NCI-H2227 treated with DMSO at 0.1 percent for 48 hours (cell line): ENCODE measurements at regions not wholly inside any gene's neighbourhood (a gene's known extent, or its start where the extent isn't known, plus 50 kb on each side); places are given as distances from the start of the nearest gene placed in this dataset.

Experiments used
- DNase-seq: peaks from one replicate; lab custom pipeline; 2025; lab: John Stamatoyannopoulos, UW

GRCh38 chr12:4015225-4016091 is 142.3 kb upstream of the PARP11 start:
- no peak for DNase-seq

GRCh38 chr12:4014858-4015224 is 141.6 kb upstream of the PARP11 start:
- DNase-seq, result no peak

- no peak for DNase-seq
These were observed 141.2 kb upstream of the PARP11 start for GRCh38 chr12:4014444-4014843.

GRCh38 chr12:4012977-4013968 is 140.1 kb upstream of the PARP11 start:
- DNase-seq, result no peak

GRCh38 chr12:4012073-4012472 is 138.9 kb upstream of the PARP11 start:
- DNase-seq, result no peak

GRCh38 chr12:4011597-4011996 is 138.4 kb upstream of the PARP11 start:
- DNase-seq, result no peak

GRCh38 chr12:4009979-4010704 is 136.9 kb upstream of the PARP11 start:
- no peak for DNase-seq

GRCh38 chr12:4006743-4007142 is 133.5 kb upstream of the PARP11 start:
- no peak for DNase-seq

- DNase-seq, result no peak
These were observed 132.7 kb upstream of the PARP11 start for GRCh38 chr12:4005851-4006430.

GRCh38 chr12:4003576-4003975 is 130.4 kb upstream of the PARP11 start:
- no peak for DNase-seq

- DNase-seq, result no peak
These were observed 129.4 kb upstream of the PARP11 start for GRCh38 chr12:4002601-4003000.

GRCh38 chr12:4001841-4002240 is 128.6 kb upstream of the PARP11 start:
- DNase-seq, result no peak

GRCh38 chr12:4001031-4001430 is 127.8 kb upstream of the PARP11 start:
- DNase-seq, result no peak

GRCh38 chr12:3999904-4000303 is 126.7 kb upstream of the PARP11 start:
- no peak for DNase-seq

- DNase-seq, result no peak
These were observed 126.0 kb upstream of the PARP11 start for GRCh38 chr12:3998968-3999792.

- DNase-seq, result no peak
These were observed 125.2 kb upstream of the PARP11 start for GRCh38 chr12:3998397-3998796.

- DNase-seq, result no peak
These were observed 123.1 kb upstream of the PARP11 start for GRCh38 chr12:3996322-3996721.

GRCh38 chr12:3995306-3995705 is 122.1 kb upstream of the PARP11 start:
- DNase-seq, result no peak

GRCh38 chr12:3994500-3994899 is 121.3 kb upstream of the PARP11 start:
- no peak for DNase-seq

- DNase-seq, result no peak
These were observed 119.7 kb upstream of the PARP11 start for GRCh38 chr12:3992945-3993344.
